ENCODE measurements at regions not wholly inside any gene's neighbourhood (a gene's known extent, or its start where the extent isn't known, plus 50 kb on each side); places are given as distances from the start of the nearest gene placed in this dataset.

DNA sequence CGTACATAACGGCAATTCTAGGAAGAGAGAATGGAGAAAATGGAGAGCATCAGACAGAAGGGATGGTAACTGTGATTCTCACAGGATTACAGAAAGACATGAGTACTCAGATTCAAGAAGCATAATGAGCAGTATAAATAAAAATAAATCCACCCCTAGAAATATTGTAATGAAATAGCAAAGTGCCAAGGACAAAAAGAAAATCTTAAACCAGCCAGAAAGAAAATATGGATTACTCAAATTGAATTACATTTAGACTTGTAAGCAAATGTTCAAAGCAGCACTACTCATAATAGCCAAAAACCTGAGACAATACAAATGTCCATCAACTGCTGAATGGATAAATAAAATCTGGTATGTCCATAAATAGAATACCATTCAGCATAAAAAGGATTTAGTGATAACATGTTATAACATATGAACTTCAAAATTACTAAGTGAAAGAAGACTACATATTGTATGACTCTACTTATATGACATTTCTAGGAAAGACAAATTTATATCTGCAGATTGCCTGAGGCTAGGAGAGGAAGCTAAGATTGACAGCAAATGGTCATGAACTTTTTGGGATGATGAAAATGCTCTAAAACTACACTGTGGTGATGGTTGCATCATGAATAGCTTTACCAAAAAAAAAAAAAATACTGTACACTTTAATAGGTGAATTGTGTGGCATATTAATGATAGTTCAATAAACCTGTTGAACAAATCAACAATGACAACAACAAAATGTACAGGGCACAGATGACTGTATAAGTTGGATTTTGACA, 63.4 kb upstream of the SPTBN1 start:
- DNase-seq (ENCODE audit: low spot score): no peak

DNA sequence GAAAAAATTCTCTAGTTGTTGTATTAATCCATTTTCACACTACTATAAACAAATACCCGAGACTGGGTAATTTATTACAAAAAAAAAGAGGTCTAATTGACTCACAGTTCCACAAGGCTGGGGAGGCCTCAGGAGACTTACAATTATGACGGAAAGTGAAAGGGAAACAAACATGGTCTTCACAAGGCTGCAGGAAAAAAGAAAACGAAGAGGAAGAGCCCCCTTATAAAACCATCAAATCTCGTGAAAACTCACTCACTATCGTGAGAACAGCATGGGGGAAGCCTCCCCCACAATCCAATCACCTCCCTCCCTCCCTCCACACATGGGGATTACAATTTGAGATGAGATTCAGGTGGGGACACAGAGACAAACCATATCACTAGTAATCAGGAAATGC, 61.7 kb upstream of the SPTBN1 start:
- DNase-seq (ENCODE audit: low spot score): no peak

- DNase-seq (ENCODE audit: low spot score): no peak
These were observed 60.0 kb upstream of the SPTBN1 start for GRCh38 chr2:54396107-54396506.

GRCh38 chr2:54396798-54397197, 59.3 kb upstream of the SPTBN1 start:
- no peak for DNase-seq (ENCODE audit: low spot score)

DNA sequence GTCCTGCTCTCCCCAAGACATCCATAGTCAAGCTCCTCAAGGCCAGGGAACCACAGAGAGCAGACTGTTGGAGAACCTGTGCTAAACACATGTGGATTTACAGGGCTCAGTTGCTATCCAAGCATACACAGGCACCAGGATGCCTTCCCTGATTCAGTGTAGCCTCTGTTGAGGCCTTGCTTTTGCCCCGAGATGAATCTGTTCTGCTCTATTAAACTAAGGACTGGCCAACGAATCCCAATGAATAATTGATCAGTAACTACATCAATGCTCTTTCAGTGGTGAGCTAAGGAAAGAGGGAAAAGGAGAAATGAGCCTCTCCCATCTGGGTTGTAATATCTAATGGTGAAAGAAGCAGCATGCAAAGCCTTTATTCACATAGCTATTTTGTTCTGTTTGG, 58.7 kb upstream of the SPTBN1 start:
- no peak for DNase-seq (ENCODE audit: low spot score)

GRCh38 chr2:54401554-54401953, 54.6 kb upstream of the SPTBN1 start:
- no peak for DNase-seq (ENCODE audit: low spot score)

DNA sequence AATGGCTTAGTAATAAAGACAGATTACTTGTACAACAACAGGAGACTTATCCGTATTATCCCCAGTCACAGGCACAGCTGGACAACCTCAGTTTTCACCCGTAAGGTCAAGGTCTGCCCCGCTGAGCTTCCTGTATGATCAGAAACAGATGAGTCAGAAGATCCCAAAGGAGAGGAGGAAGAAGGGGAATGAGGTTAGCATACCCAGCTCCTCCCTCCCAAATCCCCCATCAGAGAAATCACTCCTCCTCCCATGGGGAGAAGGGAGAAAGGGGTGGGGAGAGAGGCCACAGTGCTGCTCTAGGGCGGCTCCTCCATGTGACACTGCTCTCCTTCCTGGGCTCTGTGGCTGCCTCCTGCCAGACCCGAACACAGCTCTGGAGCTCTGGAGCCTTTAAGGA, 53.8 kb upstream of the SPTBN1 start:
- DNase-seq (ENCODE audit: low spot score): peak; percentile 60

DNA sequence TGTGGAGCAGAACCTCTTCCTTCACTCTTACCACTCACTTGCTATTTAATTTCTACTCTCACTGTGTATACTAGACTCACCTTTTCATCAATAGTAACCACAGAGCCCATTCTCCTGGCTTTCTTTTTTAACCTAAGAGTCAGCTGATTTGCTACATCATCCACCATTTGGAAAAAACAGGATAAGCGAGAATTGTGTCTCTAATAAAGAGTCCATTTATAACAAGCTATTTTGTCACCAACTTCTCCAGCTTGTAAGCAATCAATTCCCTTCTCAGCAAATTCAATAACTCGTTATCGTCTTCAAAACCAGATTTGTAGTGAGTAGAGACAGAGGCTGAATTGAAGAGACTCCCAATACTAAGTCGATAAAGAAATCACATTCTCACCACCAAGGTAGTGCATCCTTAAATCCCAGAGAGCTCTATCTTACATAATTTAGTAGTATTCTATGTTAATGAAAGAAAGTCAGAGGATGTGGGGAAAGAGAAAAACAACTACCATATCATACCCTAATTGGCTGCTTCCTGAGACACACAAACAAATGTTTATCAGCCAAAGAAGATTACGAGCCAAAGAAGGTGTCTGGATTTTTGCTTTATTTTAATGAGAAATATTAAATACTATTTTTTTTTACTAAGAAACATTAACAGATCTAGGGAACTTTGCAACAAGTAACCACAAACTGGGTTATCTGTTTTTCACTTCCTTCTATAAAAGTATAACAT, 52.5 kb upstream of the SPTBN1 start:
- no peak for DNase-seq (ENCODE audit: low spot score)

GRCh38 chr2:54404270-54404669, 51.9 kb upstream of the SPTBN1 start:
- no peak for DNase-seq (ENCODE audit: low spot score)

GRCh38 chr2:54406031-54406430, 50.1 kb upstream of the SPTBN1 start:
- no peak for DNase-seq (ENCODE audit: low spot score)

Data from hepatic stellate cell (primary cell).